HG02623 (cell line): ENCODE measurements at regions not wholly inside any gene's neighbourhood (a gene's known extent, or its start where the extent isn't known, plus 50 kb on each side); places are given as distances from the start of the nearest gene placed in this dataset.

Source experiments
- ATAC-seq: cut with Tn5 transposase; IDR thresholded peaks from one replicate; pipeline ENCODE4 v1.9.1; 2021; ENCODE audit warnings: moderate library complexity; ENCODE audit not compliant: unreplicated experiment

DNA sequence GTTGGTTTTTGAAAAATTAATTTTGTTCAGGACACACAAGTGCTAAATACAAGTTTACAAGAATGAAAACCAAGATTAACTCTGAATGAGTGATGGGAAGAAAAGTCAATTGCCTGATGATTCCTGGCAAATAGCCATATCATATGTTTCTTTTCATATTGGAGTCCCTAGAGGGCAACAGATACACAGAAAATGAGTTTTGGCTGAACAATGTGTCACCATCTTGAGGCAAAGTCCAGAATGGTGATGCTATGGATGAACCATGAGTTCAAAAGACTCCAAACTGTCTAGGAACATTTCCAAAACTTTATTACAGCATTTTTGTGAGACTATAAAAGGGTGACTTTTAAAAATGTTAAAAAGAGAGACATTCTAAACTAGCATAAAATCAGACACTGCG is 382.9 kb downstream of the TMEM161B start:
- no peak for ATAC-seq

DNA sequence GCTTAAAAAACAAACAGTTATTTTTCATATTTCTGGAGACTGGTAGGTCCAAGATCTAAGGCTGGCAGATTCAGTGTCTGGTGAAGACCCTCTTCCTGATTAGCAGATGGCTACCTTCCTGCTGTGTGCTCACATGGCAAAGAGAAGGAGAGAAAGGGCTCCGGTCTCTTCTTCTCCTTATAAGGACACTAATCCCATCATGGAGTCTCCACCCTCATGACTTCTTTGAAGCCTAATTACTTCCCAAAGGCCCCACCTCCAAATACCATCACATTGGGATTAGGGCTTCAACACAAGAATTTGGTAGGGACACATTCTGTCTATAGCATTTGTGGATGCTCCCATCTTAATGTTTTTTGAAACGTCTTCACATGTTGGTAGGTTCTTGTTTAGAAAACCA is 391.1 kb downstream of the TMEM161B start:
- no peak for ATAC-seq

DNA sequence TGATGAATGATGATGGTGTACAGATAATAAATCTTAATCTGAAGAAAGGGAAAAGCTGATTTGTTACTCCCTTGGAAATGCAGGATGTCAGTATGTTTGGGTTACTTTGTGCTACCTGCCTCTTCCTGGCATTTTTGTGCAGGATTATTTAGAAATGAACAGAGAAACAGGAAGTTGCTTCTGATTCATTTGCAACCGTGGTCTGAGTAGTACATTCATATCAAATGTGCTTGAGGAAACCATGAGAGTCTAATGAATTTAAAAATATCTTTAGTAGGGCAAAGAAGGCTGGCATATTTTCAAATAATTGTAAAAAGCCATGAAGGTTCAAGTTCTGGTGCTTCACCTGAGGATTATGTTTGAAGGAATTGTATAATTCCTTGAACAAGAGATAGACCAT is 391.6 kb downstream of the TMEM161B start:
- no peak for ATAC-seq

GRCh38 chr5:87876616-87877015 is 392.0 kb downstream of the TMEM161B start:
- ATAC-seq = no peak

DNA sequence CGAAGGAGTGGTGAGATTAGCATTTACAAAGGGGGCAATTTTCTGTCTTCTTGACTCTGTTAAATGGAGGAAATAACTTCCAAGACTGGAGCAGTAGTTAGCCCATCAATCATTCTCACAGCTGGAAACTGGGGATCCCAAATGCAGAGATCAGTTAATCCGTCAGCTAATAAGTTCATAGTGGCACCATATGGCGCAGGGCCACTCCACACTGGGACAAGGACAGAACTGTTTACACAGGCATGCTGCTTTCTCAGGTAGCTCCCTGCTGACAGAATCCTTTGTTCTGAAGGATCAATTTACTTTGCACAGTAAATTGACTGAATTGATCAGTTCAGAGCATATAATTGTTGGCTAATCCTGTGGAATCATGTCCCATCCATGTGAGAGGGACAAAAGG is 395.7 kb downstream of the TMEM161B start:
- no peak for ATAC-seq

DNA sequence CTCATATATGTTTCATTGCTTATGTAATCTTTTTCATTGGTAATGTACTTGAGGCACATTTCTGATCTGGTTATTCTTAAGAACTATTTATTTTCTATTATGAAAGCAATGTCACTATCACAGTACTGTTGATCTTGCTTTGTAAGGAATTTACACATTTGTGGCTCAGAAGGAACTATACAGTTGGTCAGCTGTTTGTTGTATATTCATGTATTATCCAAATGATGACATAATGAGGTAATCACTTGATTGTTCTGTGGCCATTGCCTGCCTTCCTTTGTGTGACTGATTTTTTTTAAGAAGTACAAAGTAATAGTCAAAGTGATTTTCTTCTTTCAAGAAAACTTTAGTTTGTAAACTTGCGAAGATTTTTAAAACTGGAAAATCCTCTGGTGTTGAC is 399.9 kb downstream of the TMEM161B start:
- ATAC-seq = no peak

- ATAC-seq = no peak
These were observed 401.4 kb downstream of the TMEM161B start for GRCh38 chr5:87867281-87867680.

DNA sequence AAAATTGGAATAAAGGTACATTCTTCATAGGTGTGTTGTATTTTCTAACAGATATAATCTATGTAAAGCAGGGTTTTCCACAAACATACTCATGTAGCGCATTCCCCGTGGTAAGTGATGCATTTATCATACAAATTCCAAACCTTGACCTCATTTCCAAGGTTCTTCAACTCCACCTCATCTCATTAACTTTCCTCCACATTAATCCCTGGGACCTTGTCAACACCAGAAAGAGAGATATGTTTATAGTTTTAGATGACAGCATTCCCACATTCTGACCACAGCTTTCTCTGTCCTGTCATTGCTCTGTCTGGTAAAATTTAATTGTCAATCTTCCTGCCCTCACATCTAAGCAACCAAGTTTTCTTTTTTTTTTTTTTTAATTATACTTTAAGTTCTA is 415.1 kb downstream of the TMEM161B start:
- ATAC-seq = no peak

- no peak for ATAC-seq
These were observed 417.0 kb downstream of the TMEM161B start for GRCh38 chr5:87851603-87852002.

- no peak for ATAC-seq
These were observed 417.8 kb downstream of the TMEM161B start for GRCh38 chr5:87850843-87851242.

DNA sequence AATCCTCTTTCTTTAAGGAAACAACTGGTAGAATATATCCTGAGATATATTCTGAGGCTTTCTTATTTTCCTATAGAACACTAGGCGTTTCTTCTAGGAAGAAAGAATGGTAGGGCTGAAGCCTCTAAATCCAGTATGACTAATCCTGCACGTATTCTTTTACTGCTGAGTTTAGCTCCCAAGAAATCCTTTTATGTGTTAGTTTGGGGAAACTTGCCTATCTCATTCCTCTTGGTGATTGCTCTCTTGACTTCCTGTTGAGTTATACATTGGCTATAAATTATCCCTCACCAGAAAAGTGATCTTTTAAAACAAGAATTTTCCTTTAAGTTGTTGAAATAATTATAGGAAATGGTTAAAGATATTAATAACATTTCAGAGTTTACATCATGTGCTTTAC is 422.9 kb downstream of the TMEM161B start:
- ATAC-seq = no peak

- ATAC-seq = no peak
These were observed 423.8 kb downstream of the TMEM161B start for GRCh38 chr5:87844866-87845265.

DNA sequence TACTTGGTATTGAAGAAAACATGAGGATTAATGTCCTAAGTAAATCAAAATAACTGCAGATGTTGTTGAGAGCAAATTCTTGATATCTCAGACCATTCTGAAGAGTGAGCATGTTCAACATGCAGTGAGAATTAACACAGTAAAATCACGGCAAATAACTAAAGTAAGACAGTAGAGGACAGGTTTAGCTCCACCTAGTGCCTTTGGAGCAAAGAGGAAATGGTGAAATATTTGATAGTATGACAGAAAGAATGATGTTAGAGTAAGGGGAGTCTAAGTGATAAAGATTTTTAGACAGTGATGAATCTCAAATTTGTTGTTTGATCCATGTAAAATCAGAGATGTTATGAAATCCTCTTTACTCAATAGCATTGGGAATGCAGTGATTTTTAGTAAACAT is 424.2 kb downstream of the TMEM161B start:
- no peak for ATAC-seq

- no peak for ATAC-seq
These were observed 424.0 kb upstream of the CCNH start for GRCh38 chr5:87836696-87837095.

DNA sequence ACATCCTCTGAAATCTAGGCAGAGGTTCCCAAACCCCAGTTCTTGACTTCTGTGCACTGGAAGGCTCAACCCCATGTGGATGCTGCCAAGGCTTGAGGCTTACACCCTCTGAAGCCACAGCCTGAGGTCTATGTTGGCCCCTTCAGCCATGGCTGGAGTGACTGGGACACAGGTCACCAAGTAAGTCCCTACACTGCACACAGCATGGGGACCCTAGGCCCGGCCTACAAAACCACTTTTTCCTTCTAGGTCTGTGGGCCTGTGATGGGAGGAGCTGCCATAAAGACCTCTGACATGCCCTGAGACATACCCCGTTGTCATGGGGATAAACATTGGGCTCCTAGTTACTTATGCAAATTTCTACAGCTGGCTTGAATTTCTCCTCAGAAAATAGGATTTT is 418.8 kb upstream of the CCNH start:
- ATAC-seq = no peak

- no peak for ATAC-seq
These were observed 416.5 kb upstream of the CCNH start for GRCh38 chr5:87829217-87829551.

- ATAC-seq = no peak
These were observed 416.0 kb upstream of the CCNH start for GRCh38 chr5:87828545-87829216.

GRCh38 chr5:87827539-87827938 is 414.8 kb upstream of the CCNH start:
- ATAC-seq = no peak

- ATAC-seq = no peak
These were observed 413.8 kb upstream of the CCNH start for GRCh38 chr5:87826507-87826906.

- no peak for ATAC-seq
These were observed 412.9 kb upstream of the CCNH start for GRCh38 chr5:87825583-87825982.

DNA sequence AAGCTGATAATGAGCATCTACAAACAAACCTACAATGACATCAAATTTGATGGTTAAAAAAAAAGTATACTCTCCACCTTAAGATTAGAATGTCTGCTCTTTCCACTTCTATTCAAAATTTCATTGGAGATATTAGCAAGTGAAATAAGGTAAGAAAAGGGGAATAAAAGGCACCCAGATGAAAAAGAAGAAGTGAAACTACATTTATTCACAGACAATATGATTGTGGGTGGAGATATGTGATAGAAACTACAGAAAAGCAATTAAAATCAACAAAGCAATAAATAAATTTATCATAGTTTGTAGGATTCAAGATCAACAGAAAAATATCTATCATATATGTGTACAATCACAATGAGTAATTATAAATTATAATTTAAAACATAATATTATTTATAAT is 395.1 kb upstream of the CCNH start:
- no peak for ATAC-seq

- ATAC-seq = no peak
These were observed 390.6 kb upstream of the CCNH start for GRCh38 chr5:87803352-87803751.

DNA sequence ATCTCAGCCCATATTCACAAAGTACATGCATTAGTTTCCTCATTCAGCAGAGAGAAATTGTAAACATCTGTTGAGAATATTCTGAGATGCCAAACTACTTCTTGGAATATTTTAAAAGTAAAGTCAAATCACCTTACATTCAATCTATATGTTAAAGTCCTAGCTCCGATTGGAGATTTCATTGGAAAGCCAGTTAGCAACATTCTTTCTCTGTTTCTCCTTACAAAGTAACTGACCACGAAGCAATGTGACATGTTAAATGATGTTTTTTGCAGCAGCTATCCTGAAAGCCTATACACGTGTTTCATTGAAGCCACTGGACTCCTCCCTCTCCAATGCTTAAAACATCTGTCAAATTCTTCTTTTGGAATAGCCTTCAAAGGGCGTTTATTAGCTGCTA is 379.1 kb upstream of the CCNH start:
- no peak for ATAC-seq

GRCh38 chr5:87788416-87788815 is 375.7 kb upstream of the CCNH start:
- no peak for ATAC-seq
